ENCODE measurements at regions not wholly inside any gene's neighbourhood (a gene's known extent, or its start where the extent isn't known, plus 50 kb on each side); places are given as distances from the start of the nearest gene placed in this dataset.

- no peak for TF ChIP-seq CTCF (IDR thresholded peaks at IDR 0.05; ENCODE audit: low read length)
- no peak for TF ChIP-seq EZH2 (optimal IDR thresholded peaks at IDR 0.05; ENCODE audit: low read depth, low read length)
- TF ChIP-seq EZH2phosphoT487 (IDR thresholded peaks at IDR 0.05; ENCODE audit: low read length): no peak
Observed at GRCh38 chr18:2060086-2060485, 511.2 kb downstream of the METTL4 start.
